SK-N-SH (cell line): ENCODE measurements at regions not wholly inside any gene's neighbourhood (a gene's known extent, or its start where the extent isn't known, plus 50 kb on each side); places are given as distances from the start of the nearest gene placed in this dataset.

ENCODE experiments used
- CTCF ChIA-PET: fragments of 300-600, 350-600 bp; formaldehyde crosslinking; extraction: SDS; loops from one replicate; lab custom pipeline; 2021; lab: Yijun Ruan, JAX
- POLR2A ChIA-PET: fragments of 350-600 bp; sonication (Branson Sonifier 250); formaldehyde crosslinking; extraction: SDS; loops from one replicate; lab custom pipeline; 2020; ENCODE audit warnings: antibody characterized with exemption, inconsistent platforms; lab: Yijun Ruan, JAX
- DNase-seq: peaks from one replicate; pipeline ENCODE4 v3.0.0; 2012
- H2AFZ ChIP-seq: fragments of 200-600 bp; sonication (generic); 2 replicates; pipeline ENCODE4 v1.8.1; 2016; ENCODE audit warnings: antibody characterized with exemption, mild to moderate bottlenecking, low read depth
- H3F3A ChIP-seq: fragments of 200-600 bp; sonication (generic); replicated peaks from 2 replicates; pipeline ENCODE3; 2016; ENCODE audit warnings: antibody characterized with exemption, mild to moderate bottlenecking; ENCODE audit not compliant: insufficient read depth
- H3K27ac ChIP-seq, 2 experiments: fragments of 200-500 bp in 1 of 2; fragments of 200-600 bp in 1 of 2; sonication (Bioruptor generic) in 1 of 2; sonication (generic), shearing (Covaris generic) in 1 of 2; 2 replicates each; pipeline versions ENCODE4 v1.5.1 to v1.6.1; 2014 to 2016; ENCODE audit warnings: low read depth in 2 of 2, inconsistent platforms in 1 of 2, low read length in 1 of 2, mild to moderate bottlenecking in 1 of 2, mixed read lengths in 1 of 2
- H3K27me3 ChIP-seq: fragments of 200-600 bp; sonication (generic), shearing (Covaris generic); 2 replicates; pipeline ENCODE4 v1.6.1; 2016; ENCODE audit warnings: mixed run types; ENCODE audit not compliant: insufficient read depth
- H3K36me3 ChIP-seq, 2 experiments: fragments of 200-500 bp in 1 of 2; fragments of 200-600 bp in 1 of 2; sonication (Bioruptor generic) in 1 of 2; sonication (generic) in 1 of 2; replicated peaks in 1 of 2; 2 replicates each; pipeline versions ENCODE3 to v1.5.1; 2014 to 2016; ENCODE audit warnings: low read length in 1 of 2, mild to moderate bottlenecking in 1 of 2; ENCODE audit not compliant: insufficient read depth in 2 of 2, control insufficient read depth in 1 of 2
- H3K4me1 ChIP-seq, 2 experiments: fragments of 200-500 bp in 1 of 2; fragments of 200-600 bp in 1 of 2; sonication (Bioruptor generic) in 1 of 2; sonication (generic), shearing (Covaris generic) in 1 of 2; 2 replicates each; pipeline versions ENCODE4 v1.5.1 to v1.6.1; 2014 to 2016; ENCODE audit warnings: low read depth in 1 of 2, low read length in 1 of 2, mixed run types in 1 of 2; ENCODE audit not compliant: insufficient read depth in 2 of 2, control insufficient read depth in 1 of 2
- H3K4me2 ChIP-seq: fragments of 200-600 bp; sonication (generic), shearing (Covaris generic); 2 replicates; pipeline ENCODE4 v1.6.1; 2017; ENCODE audit warnings: mixed run types
- H3K4me3 ChIP-seq, 2 experiments: fragments of 200-500 bp in 1 of 2; fragments of 200-600 bp in 1 of 2; sonication (Bioruptor generic) in 1 of 2; sonication (generic), shearing (Covaris generic) in 1 of 2; 2 replicates each; pipeline versions ENCODE4 v1.5.1 to v1.8.1; 2014 to 2016; ENCODE audit warnings: low read depth in 2 of 2, inconsistent platforms in 1 of 2, low read length in 1 of 2, mild to moderate bottlenecking in 1 of 2, mixed read lengths in 1 of 2, moderate library complexity in 1 of 2
- H3K79me2 ChIP-seq: fragments of 200-600 bp; sonication (generic); 2 replicates; pipeline ENCODE4 v1.8.1; 2017; ENCODE audit warnings: mild to moderate bottlenecking; ENCODE audit not compliant: insufficient read depth
- H3K9ac ChIP-seq: fragments of 200-600 bp; sonication (generic); 2 replicates; pipeline ENCODE4 v1.6.1; 2017; ENCODE audit warnings: mixed run types
- H3K9me2 ChIP-seq: fragments of 200-600 bp; sonication (generic); 2 replicates; pipeline ENCODE4 v1.6.1; 2017; ENCODE audit warnings: mixed run types
- H3K9me3 ChIP-seq: fragments of 200-600 bp; sonication (generic); 2 replicates; pipeline ENCODE4 v1.6.1; 2017; ENCODE audit warnings: mixed run types, mild to moderate bottlenecking, moderate library complexity
- H4K20me1 ChIP-seq: fragments of 200-600 bp; sonication (generic); 2 replicates; pipeline ENCODE4 v1.6.1; 2017; ENCODE audit warnings: mild to moderate bottlenecking, mixed run types; ENCODE audit not compliant: insufficient read depth
- CHD2 ChIP-seq: fragments of 150-350 bp; IDR thresholded peaks from 2 replicates; pipeline ENCODE4 v1.6.1; 2018; ENCODE audit warnings: low read length; ENCODE audit not compliant: partially characterized antibody
- EZH2phosphoT487 ChIP-seq: fragments of 200-600 bp; sonication (generic); IDR thresholded peaks from 2 replicates; pipeline ENCODE4 v1.6.1; 2017; ENCODE audit warnings: low read depth, mixed run types, mild to moderate bottlenecking, antibody characterized with exemption, moderate library complexity, borderline replicate concordance
- FOXM1 ChIP-seq: IDR thresholded peaks from 2 replicates; pipeline ENCODE4 v1.4.0; 2012; ENCODE audit warnings: low read depth, mild to moderate bottlenecking
- GATA2 ChIP-seq: sonication (generic); formaldehyde crosslinking; IDR thresholded peaks from 2 replicates; pipeline ENCODE4 v1.5.0; 2020; ENCODE audit warnings: mild to moderate bottlenecking, missing genetic modification reagents
- MEF2A ChIP-seq: IDR thresholded peaks from 2 replicates; pipeline ENCODE4 v1.4.0; 2012; ENCODE audit warnings: low read depth, borderline replicate concordance
- NRF1 ChIP-seq: IDR thresholded peaks from 2 replicates; pipeline ENCODE4 v1.6.1; 2012; ENCODE audit warnings: low read depth, mild to moderate bottlenecking, low read length
- POLR2AphosphoS5 ChIP-seq: IDR thresholded peaks from 2 replicates; pipeline ENCODE4 v1.6.1; 2012; ENCODE audit warnings: low read depth, low read length
- RAD21 ChIP-seq: IDR thresholded peaks from 2 replicates; pipeline ENCODE4 v1.6.1; 2012; ENCODE audit warnings: mild to moderate bottlenecking, low read length
- RCOR1 ChIP-seq: fragments of 150-350 bp; IDR thresholded peaks from 2 replicates; pipeline ENCODE4 v1.6.1; 2017; ENCODE audit warnings: antibody characterized with exemption, low read length
- REST ChIP-seq: IDR thresholded peaks from 2 replicates; pipeline ENCODE4 v1.6.1; 2012; ENCODE audit warnings: mild to moderate bottlenecking, low read depth, low read length, moderate library complexity
- RXRA ChIP-seq: IDR thresholded peaks from 2 replicates; pipeline ENCODE4 v1.4.0; 2012; ENCODE audit warnings: low read depth, mild to moderate bottlenecking, borderline replicate concordance
- SMC3 ChIP-seq: IDR thresholded peaks from 2 replicates; pipeline ENCODE4 v1.6.1; 2012; ENCODE audit warnings: low read depth, low read length, improper control_type of control experiment
- TEAD4 ChIP-seq: IDR thresholded peaks from 2 replicates; pipeline ENCODE4 v1.4.0; 2012; ENCODE audit warnings: mild to moderate bottlenecking, borderline replicate concordance; ENCODE audit not compliant: insufficient read depth
- USF2 ChIP-seq: fragments of 150-350 bp; IDR thresholded peaks from 2 replicates; pipeline ENCODE4 v1.6.1; 2017; ENCODE audit warnings: antibody characterized with exemption, low read length, low read depth, borderline replicate concordance
- WGBS: methylation state at CpG from one replicate; pipeline ENCODE4 v1.1.6; 2017; ENCODE audit warnings: low lambda C conversion rate; 5-methylcytosine and 5-hydroxymethylcytosine counted together
- TF ChIP-seq, protein P1 (sequence below): IDR thresholded peaks from 2 replicates; pipeline ENCODE4; 2012
- TF ChIP-seq, protein P2 (sequence below): IDR thresholded peaks from 2 replicates; pipeline ENCODE4 v1.4.0; 2012; ENCODE audit warnings: low read depth, borderline replicate concordance

- no peaks in the 10 kb centered on the region for H3K27me3 ChIP-seq
- no peak overlapping the region for H3K4me2 ChIP-seq
- no peaks in the 10 kb centered on the region for H3K79me2 ChIP-seq
- CTCF ChIA-PET, result no interaction called here
- no peaks in the 10 kb centered on the region for H3F3A ChIP-seq
- POLR2A ChIA-PET, result no interaction called here
- H3K9ac ChIP-seq, result no peak overlapping the region
- no peaks in the 10 kb centered on the region for H4K20me1 ChIP-seq
- TF ChIP-seq, protein P1, sequence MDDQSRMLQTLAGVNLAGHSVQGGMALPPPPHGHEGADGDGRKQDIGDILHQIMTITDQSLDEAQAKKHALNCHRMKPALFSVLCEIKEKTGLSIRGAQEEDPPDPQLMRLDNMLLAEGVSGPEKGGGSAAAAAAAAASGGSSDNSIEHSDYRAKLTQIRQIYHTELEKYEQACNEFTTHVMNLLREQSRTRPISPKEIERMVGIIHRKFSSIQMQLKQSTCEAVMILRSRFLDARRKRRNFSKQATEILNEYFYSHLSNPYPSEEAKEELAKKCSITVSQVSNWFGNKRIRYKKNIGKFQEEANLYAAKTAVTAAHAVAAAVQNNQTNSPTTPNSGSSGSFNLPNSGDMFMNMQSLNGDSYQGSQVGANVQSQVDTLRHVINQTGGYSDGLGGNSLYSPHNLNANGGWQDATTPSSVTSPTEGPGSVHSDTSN, result no peak
- TF ChIP-seq MEF2A, result no peak
- TF ChIP-seq CHD2, result no peak
- no peak for TF ChIP-seq NRF1
- TF ChIP-seq RXRA, result no peak
- no peak for TF ChIP-seq GATA2 (CRISPR knock-in tag)
- TF ChIP-seq POLR2AphosphoS5, result no peak
- TF ChIP-seq SMC3, result no peak
- no peak for TF ChIP-seq RCOR1
- TF ChIP-seq TEAD4, result no peak
- no peak for TF ChIP-seq FOXM1
- 40% methylated on average over 4 of the region's 4 CpGs for WGBS
- H3K27ac ChIP-seq, result no peak overlapping the region
- H3K36me3 ChIP-seq, result no peaks in the 10 kb centered on the region
- H3K9me3 ChIP-seq, result no peaks in the 10 kb centered on the region
- no peak overlapping the region for H3K4me3 ChIP-seq
- H3K9me2 ChIP-seq, result no peaks in the 10 kb centered on the region
- H2AFZ ChIP-seq, result no peak overlapping the region
- DNase-seq, result no peak
- peaks cover 0 to 3% of the 10 kb centered on the region in 2 experiments; a peak in 1 of 4 replicates for H3K4me1 ChIP-seq
Measured at GRCh38 chr9:80076162-80076561, 504.4 kb downstream of the TLE4 start.

- no peak overlapping the region for H3K4me2 ChIP-seq
- no peaks in the 10 kb centered on the region for H3K27me3 ChIP-seq
- no peaks in the 10 kb centered on the region for H3K36me3 ChIP-seq
- H2AFZ ChIP-seq, result no peak overlapping the region
- H3K79me2 ChIP-seq, result no peaks in the 10 kb centered on the region
- no peaks in the 10 kb centered on the region for H3K9me2 ChIP-seq
- peaks cover 0 to 3% of the 10 kb centered on the region in 2 experiments; a peak in 1 of 4 replicates for H3K4me1 ChIP-seq
- CTCF ChIA-PET, result interaction anchor here (0.9 to 1.2 kb wide), 2 partner anchors 8 to 945 kb away, joined by 3 read pairs; no protein-coding TSS in a partner anchor
- POLR2A ChIA-PET, result interaction anchor here (0.5 kb wide), 1 partner anchor 173 kb away, joined by 4 read pairs; no protein-coding TSS in a partner anchor
- H3K27ac ChIP-seq, result no peak overlapping the region
- no peaks in the 10 kb centered on the region for H3F3A ChIP-seq
- DNase-seq, result no peak
- H3K9ac ChIP-seq, result no peak overlapping the region
- H3K4me3 ChIP-seq, result no peak overlapping the region
- no peaks in the 10 kb centered on the region for H4K20me1 ChIP-seq
- no peaks in the 10 kb centered on the region for H3K9me3 ChIP-seq
- 40% methylated on average over 5 of the region's 5 CpGs for WGBS
- TF ChIP-seq, protein P1, result no peak
- TF ChIP-seq USF2 (no peak), REST (no peak), RCOR1 (no peak), NRF1 (no peak), GATA2 (CRISPR knock-in tag) (no peak), EZH2phosphoT487 (no peak), RAD21 (no peak)
- TF ChIP-seq, protein P2, sequence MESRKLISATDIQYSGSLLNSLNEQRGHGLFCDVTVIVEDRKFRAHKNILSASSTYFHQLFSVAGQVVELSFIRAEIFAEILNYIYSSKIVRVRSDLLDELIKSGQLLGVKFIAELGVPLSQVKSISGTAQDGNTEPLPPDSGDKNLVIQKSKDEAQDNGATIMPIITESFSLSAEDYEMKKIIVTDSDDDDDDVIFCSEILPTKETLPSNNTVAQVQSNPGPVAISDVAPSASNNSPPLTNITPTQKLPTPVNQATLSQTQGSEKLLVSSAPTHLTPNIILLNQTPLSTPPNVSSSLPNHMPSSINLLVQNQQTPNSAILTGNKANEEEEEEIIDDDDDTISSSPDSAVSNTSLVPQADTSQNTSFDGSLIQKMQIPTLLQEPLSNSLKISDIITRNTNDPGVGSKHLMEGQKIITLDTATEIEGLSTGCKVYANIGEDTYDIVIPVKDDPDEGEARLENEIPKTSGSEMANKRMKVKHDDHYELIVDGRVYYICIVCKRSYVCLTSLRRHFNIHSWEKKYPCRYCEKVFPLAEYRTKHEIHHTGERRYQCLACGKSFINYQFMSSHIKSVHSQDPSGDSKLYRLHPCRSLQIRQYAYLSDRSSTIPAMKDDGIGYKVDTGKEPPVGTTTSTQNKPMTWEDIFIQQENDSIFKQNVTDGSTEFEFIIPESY, result no peak
Measured at GRCh38 chr9:80074439-80074838, 502.7 kb downstream of the TLE4 start.
